A673 (cell line): ENCODE measurements at regions not wholly inside any gene's neighbourhood (a gene's known extent, or its start where the extent isn't known, plus 50 kb on each side); places are given as distances from the start of the nearest gene placed in this dataset.

Experiments used
- EZH2 ChIP-seq: fragments of 200-600 bp; sonication (generic); IDR thresholded peaks from 2 replicates; pipeline ENCODE4 v1.6.1; 2017; ENCODE audit warnings: borderline replicate concordance, low read depth, mild to moderate bottlenecking, mixed read lengths, antibody characterized with exemption, low read length; ENCODE audit not compliant: poor library complexity, severe bottlenecking
- TF ChIP-seq, protein P1 (sequence below): fragments of 300-800, 200-600 bp; sonication (generic); conservative IDR thresholded peaks from 2 replicates; pipeline ENCODE4 v1.5.1; 2017; ENCODE audit warnings: low read depth, mild to moderate bottlenecking, antibody characterized with exemption, low read length, moderate library complexity, mixed read lengths

DNA sequence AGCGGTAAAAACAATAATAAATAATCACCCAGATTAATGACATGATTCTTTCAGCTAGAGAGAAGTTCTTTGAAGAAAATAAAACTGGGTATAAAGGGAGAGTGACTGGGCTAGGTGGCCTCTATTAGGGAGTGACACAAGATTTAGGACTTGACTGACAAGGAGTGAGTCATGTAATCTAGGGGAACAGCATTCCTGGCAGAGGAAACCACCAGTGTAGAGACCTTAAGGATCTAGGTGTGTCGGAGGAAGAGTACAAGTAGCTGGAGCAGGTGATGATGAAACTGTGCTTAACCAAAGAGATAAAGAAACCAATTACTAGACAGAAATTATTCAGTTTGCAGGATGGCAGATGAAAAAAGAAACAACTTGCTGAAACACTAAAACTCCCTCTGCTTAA is 248.0 kb downstream of the RFC3 start:
- TF ChIP-seq, protein P1, sequence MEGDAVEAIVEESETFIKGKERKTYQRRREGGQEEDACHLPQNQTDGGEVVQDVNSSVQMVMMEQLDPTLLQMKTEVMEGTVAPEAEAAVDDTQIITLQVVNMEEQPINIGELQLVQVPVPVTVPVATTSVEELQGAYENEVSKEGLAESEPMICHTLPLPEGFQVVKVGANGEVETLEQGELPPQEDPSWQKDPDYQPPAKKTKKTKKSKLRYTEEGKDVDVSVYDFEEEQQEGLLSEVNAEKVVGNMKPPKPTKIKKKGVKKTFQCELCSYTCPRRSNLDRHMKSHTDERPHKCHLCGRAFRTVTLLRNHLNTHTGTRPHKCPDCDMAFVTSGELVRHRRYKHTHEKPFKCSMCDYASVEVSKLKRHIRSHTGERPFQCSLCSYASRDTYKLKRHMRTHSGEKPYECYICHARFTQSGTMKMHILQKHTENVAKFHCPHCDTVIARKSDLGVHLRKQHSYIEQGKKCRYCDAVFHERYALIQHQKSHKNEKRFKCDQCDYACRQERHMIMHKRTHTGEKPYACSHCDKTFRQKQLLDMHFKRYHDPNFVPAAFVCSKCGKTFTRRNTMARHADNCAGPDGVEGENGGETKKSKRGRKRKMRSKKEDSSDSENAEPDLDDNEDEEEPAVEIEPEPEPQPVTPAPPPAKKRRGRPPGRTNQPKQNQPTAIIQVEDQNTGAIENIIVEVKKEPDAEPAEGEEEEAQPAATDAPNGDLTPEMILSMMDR: no peak
- no peak for TF ChIP-seq EZH2
